Choroid plexus epithelial cell (primary cell): ENCODE measurements at regions not wholly inside any gene's neighbourhood (a gene's known extent, or its start where the extent isn't known, plus 50 kb on each side); places are given as distances from the start of the nearest gene placed in this dataset.

ENCODE experiments used
- DNase-seq: peaks from one replicate; pipeline ENCODE4 v3.0.0-alpha.2; 2010; ENCODE audit warnings: low read depth
- H3K4me3 ChIP-seq: 2 replicates; pipeline ENCODE4 v1.5.1; 2011; ENCODE audit warnings: low read depth, mild to moderate bottlenecking, control low read depth, low read length, moderate library complexity
- TF ChIP-seq, protein P1 (sequence below): conservative IDR thresholded peaks from 2 replicates; pipeline ENCODE4 v1.5.1; 2011; ENCODE audit warnings: low read depth, mild to moderate bottlenecking, control low read depth, inconsistent platforms, low read length, moderate library complexity

DNA sequence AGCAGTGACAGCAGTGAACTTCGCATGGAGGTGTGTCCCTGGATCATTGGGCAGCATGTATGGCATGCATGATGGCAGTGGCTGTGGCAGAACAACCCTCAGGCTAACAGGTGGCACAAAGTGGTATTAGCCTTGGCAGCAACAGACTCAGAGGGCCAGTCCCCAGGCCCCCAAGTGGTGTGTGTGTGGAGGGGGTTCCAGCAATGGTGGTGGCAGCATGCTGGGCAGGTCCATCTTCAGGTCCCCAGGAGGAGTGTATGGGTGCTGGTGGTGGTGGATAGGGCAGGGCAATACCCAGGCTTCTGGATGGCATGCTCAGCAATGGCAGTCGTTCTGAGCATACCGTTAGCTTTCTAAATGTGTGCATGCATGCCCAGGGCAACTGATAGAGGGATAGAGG is 923.7 kb downstream of the PDHA2 start:
- no peak overlapping the region for H3K4me3 ChIP-seq
- no peak for DNase-seq
- TF ChIP-seq, protein P1, sequence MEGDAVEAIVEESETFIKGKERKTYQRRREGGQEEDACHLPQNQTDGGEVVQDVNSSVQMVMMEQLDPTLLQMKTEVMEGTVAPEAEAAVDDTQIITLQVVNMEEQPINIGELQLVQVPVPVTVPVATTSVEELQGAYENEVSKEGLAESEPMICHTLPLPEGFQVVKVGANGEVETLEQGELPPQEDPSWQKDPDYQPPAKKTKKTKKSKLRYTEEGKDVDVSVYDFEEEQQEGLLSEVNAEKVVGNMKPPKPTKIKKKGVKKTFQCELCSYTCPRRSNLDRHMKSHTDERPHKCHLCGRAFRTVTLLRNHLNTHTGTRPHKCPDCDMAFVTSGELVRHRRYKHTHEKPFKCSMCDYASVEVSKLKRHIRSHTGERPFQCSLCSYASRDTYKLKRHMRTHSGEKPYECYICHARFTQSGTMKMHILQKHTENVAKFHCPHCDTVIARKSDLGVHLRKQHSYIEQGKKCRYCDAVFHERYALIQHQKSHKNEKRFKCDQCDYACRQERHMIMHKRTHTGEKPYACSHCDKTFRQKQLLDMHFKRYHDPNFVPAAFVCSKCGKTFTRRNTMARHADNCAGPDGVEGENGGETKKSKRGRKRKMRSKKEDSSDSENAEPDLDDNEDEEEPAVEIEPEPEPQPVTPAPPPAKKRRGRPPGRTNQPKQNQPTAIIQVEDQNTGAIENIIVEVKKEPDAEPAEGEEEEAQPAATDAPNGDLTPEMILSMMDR = no peak

DNA sequence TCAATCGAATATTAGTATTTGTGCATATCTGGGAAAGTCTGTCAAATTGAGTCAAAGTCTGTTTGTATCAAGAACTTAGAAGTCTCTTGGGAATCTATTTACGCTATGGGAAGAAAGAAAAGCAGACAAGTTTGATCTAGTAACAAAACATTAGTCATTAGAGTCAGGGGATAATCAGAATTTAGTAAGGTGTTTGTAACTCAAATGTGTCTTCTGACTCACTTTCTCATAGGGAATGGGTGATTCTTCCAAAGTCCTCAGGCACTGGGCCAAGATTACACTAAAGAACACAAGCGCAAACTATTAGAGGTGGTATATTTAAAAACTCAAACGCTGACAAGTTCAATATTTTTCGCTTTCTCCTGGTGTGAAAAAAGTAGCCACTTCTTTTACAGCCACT is 926.5 kb downstream of the PDHA2 start:
- H3K4me3 ChIP-seq = no peak overlapping the region
- DNase-seq = peak; percentile 24
- TF ChIP-seq, protein P1 = no peak

DNA sequence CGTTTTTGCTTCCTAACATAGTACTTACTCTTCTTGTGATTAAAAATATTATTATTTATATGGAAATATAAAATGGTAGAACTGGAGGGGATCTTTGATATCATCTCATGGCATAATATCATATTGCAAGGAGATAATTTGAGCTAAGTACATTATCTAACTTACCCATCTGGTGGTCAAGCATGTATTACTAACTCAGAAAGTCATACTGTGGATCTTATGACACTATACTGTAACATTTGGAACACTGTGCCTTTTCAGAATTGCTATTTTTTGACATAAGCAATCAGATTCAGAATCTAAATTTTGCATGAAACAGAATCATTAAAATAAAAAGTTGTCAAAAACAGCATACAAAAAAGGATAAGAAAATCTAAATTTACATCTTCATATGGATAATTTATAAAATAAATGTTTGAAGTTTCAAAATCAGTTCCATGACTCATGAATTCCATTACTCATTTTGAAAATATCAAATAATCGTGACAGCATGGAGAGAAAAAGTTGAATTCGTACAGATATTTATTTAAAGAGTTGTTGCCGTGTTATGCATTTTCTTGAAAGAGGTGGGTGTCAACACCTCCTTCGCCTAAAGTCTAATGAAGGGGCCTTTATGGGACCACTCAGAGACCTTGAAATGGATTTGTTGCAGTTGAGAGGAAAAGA is 928.1 kb downstream of the PDHA2 start:
- H3K4me3 ChIP-seq = no peak overlapping the region
- DNase-seq = peak; percentile 69
- TF ChIP-seq, protein P1 = no peak

DNA sequence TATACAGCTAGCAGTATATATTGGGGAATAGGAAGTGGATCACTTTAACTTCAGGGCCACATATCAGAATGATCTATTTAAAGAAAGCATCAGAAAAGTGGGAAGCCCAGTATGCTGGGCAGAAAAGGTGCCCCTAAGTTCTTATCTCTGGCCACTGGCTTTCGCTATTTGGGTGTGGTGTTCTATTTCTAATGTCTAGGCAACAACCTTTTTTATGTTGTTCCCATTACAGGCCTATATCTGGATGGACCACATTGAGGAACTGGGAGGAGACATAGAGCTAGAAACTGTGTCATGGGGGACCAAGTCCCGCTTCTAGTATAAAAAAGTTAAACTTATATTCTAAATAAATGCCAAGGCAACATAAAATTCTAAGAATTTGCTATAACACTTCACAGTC is 935.6 kb downstream of the PDHA2 start:
- DNase-seq = no peak
- TF ChIP-seq, protein P1 = no peak
- H3K4me3 ChIP-seq = no peak overlapping the region

DNA sequence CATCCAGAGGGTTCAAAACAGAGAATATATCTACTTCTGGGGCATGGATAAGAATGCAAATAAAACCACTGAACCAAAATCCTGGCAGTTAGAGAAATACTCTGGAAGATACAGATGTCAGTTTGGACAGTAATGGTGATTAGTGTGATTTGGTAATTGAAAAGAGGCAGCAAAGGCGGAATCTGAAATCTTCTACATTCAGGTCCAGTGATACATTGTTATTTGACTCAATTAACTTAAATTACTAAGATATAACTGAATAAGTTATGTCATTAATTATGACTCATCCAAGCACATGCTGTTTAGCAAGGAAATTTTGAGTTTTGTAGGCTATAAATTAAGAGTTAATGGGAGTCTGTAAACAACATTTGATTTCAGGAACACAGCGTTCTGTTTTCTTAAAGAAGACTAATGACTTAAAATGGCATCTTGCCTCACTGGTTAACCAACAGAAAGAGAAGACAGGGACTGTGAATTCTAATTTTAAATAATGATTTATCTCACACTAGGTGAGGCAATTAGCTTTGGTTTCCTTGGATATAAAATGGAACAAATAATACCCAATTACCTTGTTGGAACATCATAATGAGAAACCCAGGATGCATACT is 937.1 kb downstream of the PDHA2 start:
- TF ChIP-seq, protein P1 = no peak
- no peak overlapping the region for H3K4me3 ChIP-seq
- DNase-seq = no peak

DNA sequence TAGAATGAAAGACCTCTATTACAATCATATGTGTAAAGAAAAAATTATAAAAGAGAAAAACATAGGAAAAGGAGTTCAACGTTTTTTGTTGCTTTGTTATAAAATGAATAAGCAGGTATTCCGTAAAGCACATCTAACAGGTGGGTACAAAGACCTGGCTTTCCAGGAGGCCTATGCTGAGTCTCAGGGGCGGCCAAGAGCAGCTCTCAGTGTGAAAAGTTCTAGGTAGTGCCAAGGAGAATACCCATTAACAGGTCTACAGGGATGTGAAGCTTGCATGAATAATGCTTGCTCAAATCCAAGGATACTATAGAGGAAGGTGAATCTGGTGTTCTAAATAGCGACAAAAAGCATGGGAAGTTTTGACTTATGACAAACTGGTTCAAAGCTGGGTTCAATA is 944.4 kb downstream of the PDHA2 start:
- no peak overlapping the region for H3K4me3 ChIP-seq
- TF ChIP-seq, protein P1 = no peak
- DNase-seq = no peak

DNA sequence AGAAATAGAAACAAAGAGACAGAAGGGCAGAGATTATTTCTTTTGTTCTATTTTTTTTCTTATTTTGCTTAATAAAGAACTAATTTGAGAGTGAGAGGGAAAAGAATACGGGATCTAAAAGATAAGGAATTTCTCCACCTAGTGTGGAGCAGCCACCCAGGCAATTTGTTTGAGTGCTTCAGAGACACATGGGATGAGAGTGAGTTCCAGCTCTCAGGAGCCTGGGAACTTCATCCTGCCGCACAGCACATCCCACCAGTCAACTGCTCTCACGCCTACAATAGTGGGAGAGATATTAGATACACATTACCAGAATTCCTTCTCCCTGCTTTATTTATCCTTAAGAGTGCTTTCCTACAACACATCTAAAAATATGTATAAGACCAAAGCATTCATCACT is 946.4 kb downstream of the PDHA2 start:
- TF ChIP-seq, protein P1 = no peak
- no peak overlapping the region for H3K4me3 ChIP-seq
- no peak for DNase-seq
